ENCODE measurements at regions not wholly inside any gene's neighbourhood (a gene's known extent, or its start where the extent isn't known, plus 50 kb on each side); places are given as distances from the start of the nearest gene placed in this dataset.

GRCh38 chr16:51658531-51658930, 507.5 kb upstream of the SALL1 start:
- peaks cover 14% of the 10 kb centered on the region; the same call in 1 of the 2 replicates for H3K27me3 ChIP-seq (ENCODE audit: insufficient read depth, low read depth)
- no peak overlapping the region for H3K4me2 ChIP-seq
- no peak overlapping the region for H2AFZ ChIP-seq
- no peak for DNase-seq
- no TSS peak for BruUV-seq (replicated peaks)
- H3K9me3 ChIP-seq (ENCODE audit: insufficient read depth, low read depth): no peaks in the 10 kb centered on the region
- ChIA-PET CTCF (no interaction called here), POLR2A (ENCODE audit: unreplicated experiment) (no interaction called here)
- no peak for TF ChIP-seq EZH2 (IDR thresholded peaks at IDR 0.05; ENCODE audit: low read depth)
- no peak for TF ChIP-seq CTCF (conservative IDR thresholded peaks at IDR 0.05)
- H4K20me1 ChIP-seq (ENCODE audit: insufficient read depth): no peaks in the 10 kb centered on the region
- intact Hi-C loops (cut with micrococcal nuclease; ENCODE audit: unreplicated experiment): no loop called here
- no peak overlapping the region for H3K27ac ChIP-seq
- H3K36me3 ChIP-seq (ENCODE audit: low read depth): no peaks in the 10 kb centered on the region
- no peaks in the 10 kb centered on the region for H3K4me1 ChIP-seq (replicated peaks; ENCODE audit: insufficient read depth)
- H3K9me2 ChIP-seq (ENCODE audit: insufficient read depth): no peaks in the 10 kb centered on the region
- no peaks in the 10 kb centered on the region for H3K79me2 ChIP-seq (ENCODE audit: low read depth)
- H3K4me3 ChIP-seq: no peak overlapping the region
- H3F3A ChIP-seq (ENCODE audit: insufficient read depth, low read depth): no peaks in the 10 kb centered on the region

DNA sequence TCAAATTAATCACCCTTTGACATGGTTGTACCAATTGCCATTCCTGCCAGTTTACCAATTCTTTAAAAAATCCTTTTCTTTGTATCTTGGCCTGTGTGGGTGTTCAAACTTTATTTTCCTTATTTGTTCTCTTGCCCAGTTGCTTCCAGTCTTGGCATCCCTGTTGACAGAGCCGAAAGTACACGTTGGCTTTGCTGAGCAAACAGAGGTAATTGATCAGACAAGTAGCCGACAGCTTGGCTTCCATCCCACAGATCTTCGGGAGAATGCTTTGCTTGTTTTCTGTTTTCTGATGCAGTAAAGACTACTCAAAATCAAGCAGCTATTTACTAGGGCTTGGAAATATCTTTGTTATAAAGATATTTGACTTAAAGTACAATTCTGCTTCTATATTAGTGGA, 506.8 kb upstream of the SALL1 start:
- no peaks in the 10 kb centered on the region for H3K4me1 ChIP-seq (replicated peaks; ENCODE audit: insufficient read depth)
- H3K27ac ChIP-seq: no peak overlapping the region
- CTCF ChIA-PET: no interaction called here
- POLR2A ChIA-PET (ENCODE audit: unreplicated experiment): no interaction called here
- no peaks in the 10 kb centered on the region for H3K9me3 ChIP-seq (ENCODE audit: insufficient read depth, low read depth)
- no peaks in the 10 kb centered on the region for H3F3A ChIP-seq (ENCODE audit: insufficient read depth, low read depth)
- H3K4me3 ChIP-seq: no peak overlapping the region
- H3K79me2 ChIP-seq (ENCODE audit: low read depth): no peaks in the 10 kb centered on the region
- intact Hi-C loops (cut with micrococcal nuclease; ENCODE audit: unreplicated experiment): no loop called here
- BruUV-seq (replicated peaks): no TSS peak
- no peaks in the 10 kb centered on the region for H3K36me3 ChIP-seq (ENCODE audit: low read depth)
- DNase-seq: no peak
- TF ChIP-seq CTCF (conservative IDR thresholded peaks at IDR 0.05) (no peak), EZH2 (IDR thresholded peaks at IDR 0.05; ENCODE audit: low read depth) (no peak)
- no peak overlapping the region for H2AFZ ChIP-seq
- H3K9me2 ChIP-seq (ENCODE audit: insufficient read depth): no peaks in the 10 kb centered on the region
- H3K27me3 ChIP-seq (ENCODE audit: insufficient read depth, low read depth): peaks cover 14% of the 10 kb centered on the region; the same call in 1 of the 2 replicates
- H3K4me2 ChIP-seq: no peak overlapping the region
- H4K20me1 ChIP-seq (ENCODE audit: insufficient read depth): no peaks in the 10 kb centered on the region

DNA sequence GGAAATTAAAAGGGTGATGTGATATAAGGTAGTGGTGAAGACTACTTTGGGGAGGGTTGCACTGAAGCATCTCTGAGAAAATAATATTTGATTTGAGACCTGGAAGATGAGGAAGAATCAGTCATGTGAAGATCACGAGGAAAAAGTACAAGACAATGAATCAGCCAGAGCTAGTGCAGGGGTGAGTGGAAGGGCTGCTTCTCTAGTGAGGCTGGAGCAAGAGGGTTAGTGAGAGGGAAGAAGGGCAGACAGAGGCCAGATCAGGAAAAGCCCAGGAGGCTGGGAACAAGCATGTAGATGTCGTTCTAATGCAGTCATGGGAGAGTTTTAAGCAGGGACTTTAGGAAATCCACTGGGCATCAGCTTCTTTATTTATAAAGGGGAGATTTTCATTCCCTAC, 504.2 kb upstream of the SALL1 start:
- no TSS peak for BruUV-seq (replicated peaks)
- ChIA-PET CTCF (no interaction called here), POLR2A (ENCODE audit: unreplicated experiment) (no interaction called here)
- H2AFZ ChIP-seq: no peak overlapping the region
- no peaks in the 10 kb centered on the region for H3K4me1 ChIP-seq (replicated peaks; ENCODE audit: insufficient read depth)
- no peaks in the 10 kb centered on the region for H3K79me2 ChIP-seq (ENCODE audit: low read depth)
- TF ChIP-seq EZH2 (IDR thresholded peaks at IDR 0.05; ENCODE audit: low read depth): no peak
- no peak for TF ChIP-seq CTCF (conservative IDR thresholded peaks at IDR 0.05)
- H3K27ac ChIP-seq: no peak overlapping the region
- no peaks in the 10 kb centered on the region for H3F3A ChIP-seq (ENCODE audit: insufficient read depth, low read depth)
- intact Hi-C loops (cut with micrococcal nuclease; ENCODE audit: unreplicated experiment): no loop called here
- H4K20me1 ChIP-seq (ENCODE audit: insufficient read depth): no peaks in the 10 kb centered on the region
- no peaks in the 10 kb centered on the region for H3K9me3 ChIP-seq (ENCODE audit: insufficient read depth, low read depth)
- H3K4me3 ChIP-seq: no peak overlapping the region
- H3K27me3 ChIP-seq (ENCODE audit: insufficient read depth, low read depth): peaks cover 28% of the 10 kb centered on the region
- H3K4me2 ChIP-seq: no peak overlapping the region
- no peak for DNase-seq
- no peaks in the 10 kb centered on the region for H3K9me2 ChIP-seq (ENCODE audit: insufficient read depth)
- no peaks in the 10 kb centered on the region for H3K36me3 ChIP-seq (ENCODE audit: low read depth)
